ENCODE measurements at regions not wholly inside any gene's neighbourhood (a gene's known extent, or its start where the extent isn't known, plus 50 kb on each side); places are given as distances from the start of the nearest gene placed in this dataset.
"Not testable (repeated sequence)": the region's sequence is repeated elsewhere in the genome, so short reads cannot be mapped to it uniquely, and the experiment has no call there.

DNA sequence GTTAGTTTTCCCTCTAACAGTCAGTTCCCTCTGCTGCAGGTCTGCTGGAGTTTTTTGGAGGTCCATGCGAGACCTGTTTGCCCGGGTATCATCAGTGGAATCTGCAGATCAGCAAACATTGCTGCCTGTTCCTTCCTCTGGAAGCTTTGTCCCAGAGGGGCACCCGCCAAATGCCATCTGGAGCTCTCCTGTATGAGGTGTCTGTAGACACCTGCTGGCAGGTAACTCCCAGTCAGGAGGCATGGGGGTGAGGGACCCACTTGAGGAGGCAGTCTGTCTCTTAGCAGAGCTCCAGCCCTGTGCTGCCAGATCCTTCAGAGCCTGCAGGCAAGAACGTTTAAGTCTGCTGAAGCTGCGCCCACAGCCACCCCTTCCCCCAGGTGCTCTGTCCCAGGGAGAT lies 884.3 kb upstream of the GRIA3 start:
- TF ChIP-seq, protein P1, sequence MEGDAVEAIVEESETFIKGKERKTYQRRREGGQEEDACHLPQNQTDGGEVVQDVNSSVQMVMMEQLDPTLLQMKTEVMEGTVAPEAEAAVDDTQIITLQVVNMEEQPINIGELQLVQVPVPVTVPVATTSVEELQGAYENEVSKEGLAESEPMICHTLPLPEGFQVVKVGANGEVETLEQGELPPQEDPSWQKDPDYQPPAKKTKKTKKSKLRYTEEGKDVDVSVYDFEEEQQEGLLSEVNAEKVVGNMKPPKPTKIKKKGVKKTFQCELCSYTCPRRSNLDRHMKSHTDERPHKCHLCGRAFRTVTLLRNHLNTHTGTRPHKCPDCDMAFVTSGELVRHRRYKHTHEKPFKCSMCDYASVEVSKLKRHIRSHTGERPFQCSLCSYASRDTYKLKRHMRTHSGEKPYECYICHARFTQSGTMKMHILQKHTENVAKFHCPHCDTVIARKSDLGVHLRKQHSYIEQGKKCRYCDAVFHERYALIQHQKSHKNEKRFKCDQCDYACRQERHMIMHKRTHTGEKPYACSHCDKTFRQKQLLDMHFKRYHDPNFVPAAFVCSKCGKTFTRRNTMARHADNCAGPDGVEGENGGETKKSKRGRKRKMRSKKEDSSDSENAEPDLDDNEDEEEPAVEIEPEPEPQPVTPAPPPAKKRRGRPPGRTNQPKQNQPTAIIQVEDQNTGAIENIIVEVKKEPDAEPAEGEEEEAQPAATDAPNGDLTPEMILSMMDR (optimal IDR thresholded peaks at IDR 0.05 in 1 of 3, IDR thresholded peaks at IDR 0.05 in 1 of 3, conservative IDR thresholded peaks at IDR 0.05 in 1 of 3; ENCODE audit: extremely low read depth in 1 of 3, insufficient read depth in 2 of 3, low read length in 3 of 3), result not testable (repeated sequence)
- not testable (repeated sequence) for TF ChIP-seq EZH2 (IDR thresholded peaks at IDR 0.05; ENCODE audit: low read length)

Measured in keratinocyte (primary cell).